Kidney (tissue), 13 donors: ENCODE measurements at regions not wholly inside any gene's neighbourhood (a gene's known extent, or its start where the extent isn't known, plus 50 kb on each side); places are given as distances from the start of the nearest gene placed in this dataset.

ENCODE experiments used
- DNase-seq, 5 donors: peaks; one replicate each; pipeline ENCODE4 v3.0.0-alpha.2; 2013 to 2020
- FAIRE-seq: peaks from 2 replicates; lab custom pipeline; 2012; peaks lifted over from hg19 to GRCh38; lab: Jason Lieb, UNC
- H3K27ac ChIP-seq, 2 donors: one replicate each; pipeline ENCODE4 v1.7.0; 2013; ENCODE audit warnings: low read depth in 2 of 2, low read length in 2 of 2, inconsistent platforms in 1 of 2
- H3K27me3 ChIP-seq: one replicate; pipeline ENCODE4 v1.7.1; 2013; ENCODE audit warnings: low read length, inconsistent platforms; ENCODE audit not compliant: control insufficient read depth, insufficient read depth
- H3K36me3 ChIP-seq, 3 donors: one replicate each; pipeline versions ENCODE4 v1.7.0 to v1.7.1; 2013; ENCODE audit warnings: low read length in 3 of 3, control low read depth in 1 of 3, inconsistent platforms in 1 of 3; ENCODE audit not compliant: insufficient read depth in 3 of 3, control insufficient read depth in 2 of 3
- H3K4me1 ChIP-seq, 3 donors: one replicate each; pipeline versions ENCODE4 v1.7.0 to v1.7.1; 2013; ENCODE audit warnings: low read length in 3 of 3, inconsistent platforms in 1 of 3, low read depth in 1 of 3; ENCODE audit not compliant: control insufficient read depth in 2 of 3, insufficient read depth in 2 of 3
- H3K4me3 ChIP-seq, 3 donors: one replicate each; pipeline versions ENCODE4 v1.7.0 to v1.8.1; 2013; ENCODE audit warnings: low read length in 3 of 3, control low read depth in 1 of 3, inconsistent platforms in 1 of 3
- H3K9ac ChIP-seq, 3 donors: one replicate each; pipeline versions ENCODE4 v1.7.0 to v1.7.1; 2013; ENCODE audit warnings: low read length in 3 of 3, control low read depth in 1 of 3, inconsistent platforms in 1 of 3
- H3K9me3 ChIP-seq, 3 donors: one replicate each; pipeline versions ENCODE4 v1.7.0 to v1.7.1; 2013; ENCODE audit warnings: low read length in 3 of 3, control low read depth in 1 of 3, inconsistent platforms in 1 of 3; ENCODE audit not compliant: control insufficient read depth in 2 of 3, insufficient read depth in 1 of 3
- CTCF ChIP-seq: IDR thresholded peaks from 3 replicates; pipeline ENCODE4 v1.5.1; 2012; ENCODE audit warnings: mild to moderate bottlenecking, moderate library complexity, borderline replicate concordance; ENCODE audit not compliant: insufficient read depth; ENCODE audit errors: extremely low read depth
- intact Hi-C: fragments of 100-400 bp; cut with DNase I; formaldehyde crosslinking; loops from one replicate; pipeline ENCODE4 v1.11.1; 2022
- donor health status: control.
- donor health status: control.
- donor health status: control.
- donor health status: control.
- donor health status: control.
- donor health status: DM: yes; HTN: yes; CAD: no.
- donor health status: Normal renal cell carcinoma (clear cell type).

DNA sequence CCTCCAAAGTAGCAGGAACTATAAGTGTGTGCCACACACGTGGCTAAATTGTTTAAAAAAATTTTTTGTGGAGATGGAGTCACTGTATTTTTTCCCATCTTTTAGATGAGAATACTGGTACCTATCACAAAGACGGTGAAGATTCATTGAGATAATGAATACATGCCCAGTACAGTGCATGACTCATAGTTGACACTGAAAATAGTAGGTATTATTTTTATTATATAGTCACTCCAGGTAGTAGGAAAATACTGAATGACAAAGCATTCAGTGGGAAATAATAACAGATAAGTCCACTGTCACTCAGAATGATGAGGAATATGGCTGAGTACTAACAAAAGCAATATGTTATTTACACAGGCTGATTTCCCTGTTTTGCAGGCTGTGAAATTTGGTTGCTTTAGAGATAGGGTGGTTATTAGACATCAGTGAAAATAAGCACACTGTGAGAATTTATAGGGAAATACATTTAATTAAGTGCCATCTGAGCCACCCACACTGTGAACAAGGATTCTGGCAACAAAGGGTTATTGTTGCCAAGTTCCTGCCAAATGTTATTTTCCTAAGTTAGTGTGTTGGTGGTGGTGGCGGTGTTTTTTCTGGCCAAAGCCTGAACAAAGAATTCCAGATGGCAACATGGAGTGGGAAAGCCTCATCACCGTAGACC is 129.8 kb upstream of the FOXQ1 start:
- H3K4me1 ChIP-seq: no peaks in the 10 kb centered on the region
- no peaks in the 10 kb centered on the region for H3K36me3 ChIP-seq
- DNase-seq (no peak), FAIRE-seq (no peak)
- intact Hi-C loops: no loop called here
- no peaks in the 10 kb centered on the region for H3K9me3 ChIP-seq
- H3K9ac ChIP-seq: no peak overlapping the region
- TF ChIP-seq CTCF: no peak
- H3K27ac ChIP-seq: no peak overlapping the region
- H3K27me3 ChIP-seq: no peaks in the 10 kb centered on the region
- H3K4me3 ChIP-seq: no peak overlapping the region

DNA sequence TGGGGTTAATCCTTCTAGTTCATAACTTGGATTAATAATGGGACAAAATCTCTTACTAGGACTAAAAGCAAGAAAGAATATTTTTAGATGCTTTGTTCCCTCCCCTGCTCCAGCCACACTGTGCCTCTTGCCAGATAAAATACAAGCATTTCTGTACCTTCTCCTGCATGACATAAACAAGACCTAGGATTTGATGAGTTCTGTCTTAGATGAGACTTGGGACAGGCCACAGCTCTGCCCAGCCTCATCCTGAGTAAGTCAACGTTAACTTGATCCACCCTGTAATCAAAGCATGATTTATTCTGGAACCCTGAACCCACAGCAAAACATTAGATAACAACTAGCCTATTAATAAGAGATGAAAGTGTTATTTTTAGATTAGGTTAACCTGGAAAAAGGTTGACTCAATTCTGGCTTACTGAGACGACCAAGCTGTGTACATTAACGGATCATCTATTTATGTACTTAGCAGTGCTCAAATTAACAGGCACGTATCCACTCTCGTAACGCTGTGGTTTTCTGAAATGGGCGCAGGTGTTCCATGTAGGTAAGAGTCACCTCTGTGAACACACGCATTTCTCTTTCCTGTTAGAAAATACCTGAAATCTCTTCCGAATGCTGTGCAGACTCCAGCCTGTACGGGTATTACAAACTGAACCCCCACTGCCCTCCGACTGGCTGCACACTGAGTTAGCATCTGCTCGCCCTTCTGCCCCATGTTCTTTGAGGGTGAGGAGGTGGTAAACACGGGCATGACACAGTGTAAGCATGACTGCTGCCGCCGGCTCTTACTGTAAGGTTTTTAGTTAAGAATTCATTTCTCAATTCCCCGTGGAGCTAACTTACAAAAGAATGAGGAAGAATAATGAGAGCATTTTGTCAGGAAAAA is 132.1 kb upstream of the FOXQ1 start:
- Histone ChIP-seq H3K9me3 (no peaks in the 10 kb centered on the region), H3K9ac (no peak overlapping the region), H3K36me3 (no peaks in the 10 kb centered on the region), H3K4me3 (no peak overlapping the region), H3K27me3 (no peaks in the 10 kb centered on the region), H3K27ac (no peak overlapping the region), H3K4me1 (no peaks in the 10 kb centered on the region)
- FAIRE-seq: no peak
- DNase-seq: no peak
- TF ChIP-seq CTCF: no peak
- intact Hi-C loops: no loop called here

- intact Hi-C loops: no loop called here
- Histone ChIP-seq H3K9me3 (no peaks in the 10 kb centered on the region), H3K27me3 (no peaks in the 10 kb centered on the region), H3K9ac (no peak overlapping the region), H3K27ac (no peak overlapping the region), H3K4me1 (no peaks in the 10 kb centered on the region), H3K36me3 (no peaks in the 10 kb centered on the region), H3K4me3 (no peak overlapping the region)
- DNase-seq (no peak), FAIRE-seq (no peak)
- TF ChIP-seq CTCF: no peak
Measured at GRCh38 chr6:1178590-1178989, 133.3 kb upstream of the FOXQ1 start.
